SK-N-SH (cell line): ENCODE measurements at regions not wholly inside any gene's neighbourhood (a gene's known extent, or its start where the extent isn't known, plus 50 kb on each side); places are given as distances from the start of the nearest gene placed in this dataset.

Experiments used
- CTCF ChIA-PET: fragments of 300-600, 350-600 bp; formaldehyde crosslinking; extraction: SDS; loops from one replicate; lab custom pipeline; 2021; lab: Yijun Ruan, JAX
- POLR2A ChIA-PET: fragments of 350-600 bp; sonication (Branson Sonifier 250); formaldehyde crosslinking; extraction: SDS; loops from one replicate; lab custom pipeline; 2020; ENCODE audit warnings: antibody characterized with exemption, inconsistent platforms; lab: Yijun Ruan, JAX
- DNase-seq: peaks from one replicate; pipeline ENCODE4 v3.0.0; 2012
- H2AFZ ChIP-seq: fragments of 200-600 bp; sonication (generic); 2 replicates; pipeline ENCODE4 v1.8.1; 2016; ENCODE audit warnings: antibody characterized with exemption, mild to moderate bottlenecking, low read depth
- H3F3A ChIP-seq: fragments of 200-600 bp; sonication (generic); replicated peaks from 2 replicates; pipeline ENCODE3; 2016; ENCODE audit warnings: antibody characterized with exemption, mild to moderate bottlenecking; ENCODE audit not compliant: insufficient read depth
- H3K27ac ChIP-seq, 2 experiments: fragments of 200-500 bp in 1 of 2; fragments of 200-600 bp in 1 of 2; sonication (Bioruptor generic) in 1 of 2; sonication (generic), shearing (Covaris generic) in 1 of 2; 2 replicates each; pipeline versions ENCODE4 v1.5.1 to v1.6.1; 2014 to 2016; ENCODE audit warnings: low read depth in 2 of 2, inconsistent platforms in 1 of 2, low read length in 1 of 2, mild to moderate bottlenecking in 1 of 2, mixed read lengths in 1 of 2
- H3K27me3 ChIP-seq: fragments of 200-600 bp; sonication (generic), shearing (Covaris generic); 2 replicates; pipeline ENCODE4 v1.6.1; 2016; ENCODE audit warnings: mixed run types; ENCODE audit not compliant: insufficient read depth
- H3K36me3 ChIP-seq, 2 experiments: fragments of 200-500 bp in 1 of 2; fragments of 200-600 bp in 1 of 2; sonication (Bioruptor generic) in 1 of 2; sonication (generic) in 1 of 2; replicated peaks in 1 of 2; 2 replicates each; pipeline versions ENCODE3 to v1.5.1; 2014 to 2016; ENCODE audit warnings: low read length in 1 of 2, mild to moderate bottlenecking in 1 of 2; ENCODE audit not compliant: insufficient read depth in 2 of 2, control insufficient read depth in 1 of 2
- H3K4me1 ChIP-seq, 2 experiments: fragments of 200-500 bp in 1 of 2; fragments of 200-600 bp in 1 of 2; sonication (Bioruptor generic) in 1 of 2; sonication (generic), shearing (Covaris generic) in 1 of 2; 2 replicates each; pipeline versions ENCODE4 v1.5.1 to v1.6.1; 2014 to 2016; ENCODE audit warnings: low read depth in 1 of 2, low read length in 1 of 2, mixed run types in 1 of 2; ENCODE audit not compliant: insufficient read depth in 2 of 2, control insufficient read depth in 1 of 2
- H3K4me2 ChIP-seq: fragments of 200-600 bp; sonication (generic), shearing (Covaris generic); 2 replicates; pipeline ENCODE4 v1.6.1; 2017; ENCODE audit warnings: mixed run types
- H3K4me3 ChIP-seq, 2 experiments: fragments of 200-500 bp in 1 of 2; fragments of 200-600 bp in 1 of 2; sonication (Bioruptor generic) in 1 of 2; sonication (generic), shearing (Covaris generic) in 1 of 2; 2 replicates each; pipeline versions ENCODE4 v1.5.1 to v1.8.1; 2014 to 2016; ENCODE audit warnings: low read depth in 2 of 2, inconsistent platforms in 1 of 2, low read length in 1 of 2, mild to moderate bottlenecking in 1 of 2, mixed read lengths in 1 of 2, moderate library complexity in 1 of 2
- H3K79me2 ChIP-seq: fragments of 200-600 bp; sonication (generic); 2 replicates; pipeline ENCODE4 v1.8.1; 2017; ENCODE audit warnings: mild to moderate bottlenecking; ENCODE audit not compliant: insufficient read depth
- H3K9ac ChIP-seq: fragments of 200-600 bp; sonication (generic); 2 replicates; pipeline ENCODE4 v1.6.1; 2017; ENCODE audit warnings: mixed run types
- H3K9me2 ChIP-seq: fragments of 200-600 bp; sonication (generic); 2 replicates; pipeline ENCODE4 v1.6.1; 2017; ENCODE audit warnings: mixed run types
- H3K9me3 ChIP-seq: fragments of 200-600 bp; sonication (generic); 2 replicates; pipeline ENCODE4 v1.6.1; 2017; ENCODE audit warnings: mixed run types, mild to moderate bottlenecking, moderate library complexity
- H4K20me1 ChIP-seq: fragments of 200-600 bp; sonication (generic); 2 replicates; pipeline ENCODE4 v1.6.1; 2017; ENCODE audit warnings: mild to moderate bottlenecking, mixed run types; ENCODE audit not compliant: insufficient read depth
- CTCF ChIP-seq: fragments of 200-600 bp; sonication (generic); IDR thresholded peaks from 2 replicates; pipeline ENCODE4 v1.6.1; 2017; ENCODE audit warnings: antibody characterized with exemption, mild to moderate bottlenecking, moderate library complexity
- FOSL2 ChIP-seq: IDR thresholded peaks from 2 replicates; pipeline ENCODE4 v1.4.0; 2012; ENCODE audit warnings: low read depth, mild to moderate bottlenecking, moderate library complexity, borderline replicate concordance
- FOXM1 ChIP-seq: IDR thresholded peaks from 2 replicates; pipeline ENCODE4 v1.4.0; 2012; ENCODE audit warnings: low read depth, mild to moderate bottlenecking
- GABPA ChIP-seq: IDR thresholded peaks from 2 replicates; pipeline ENCODE4 v1.4.0; 2012; ENCODE audit warnings: low read depth, mild to moderate bottlenecking
- JUND ChIP-seq: IDR thresholded peaks from 2 replicates; pipeline ENCODE4 v1.4.0; 2012
- MEF2A ChIP-seq: IDR thresholded peaks from 2 replicates; pipeline ENCODE4 v1.4.0; 2012; ENCODE audit warnings: low read depth, borderline replicate concordance
- NFIC ChIP-seq: IDR thresholded peaks from 2 replicates; pipeline ENCODE4 v1.4.0; 2012; ENCODE audit warnings: borderline replicate concordance
- NRF1 ChIP-seq: IDR thresholded peaks from 2 replicates; pipeline ENCODE4 v1.6.1; 2012; ENCODE audit warnings: low read depth, mild to moderate bottlenecking, low read length
- REST ChIP-seq: IDR thresholded peaks from 2 replicates; pipeline ENCODE4 v1.6.1; 2012; ENCODE audit warnings: mild to moderate bottlenecking, low read depth, low read length, moderate library complexity
- RXRA ChIP-seq: IDR thresholded peaks from 2 replicates; pipeline ENCODE4 v1.4.0; 2012; ENCODE audit warnings: low read depth, mild to moderate bottlenecking, borderline replicate concordance
- SMC3 ChIP-seq: IDR thresholded peaks from 2 replicates; pipeline ENCODE4 v1.6.1; 2012; ENCODE audit warnings: low read depth, low read length, improper control_type of control experiment
- USF1 ChIP-seq: IDR thresholded peaks from 2 replicates; pipeline ENCODE4 v1.4.0; 2012; ENCODE audit warnings: low read depth, borderline replicate concordance
- WGBS: methylation state at CpG from one replicate; pipeline ENCODE4 v1.1.6; 2017; ENCODE audit warnings: low lambda C conversion rate; 5-methylcytosine and 5-hydroxymethylcytosine counted together

- DNase-seq, result no peak
- Histone ChIP-seq H3K36me3 (no peaks in the 10 kb centered on the region), H3K4me1 (peaks cover 0 to 10% of the 10 kb centered on the region in 2 experiments; a peak in 2 of 4 replicates), H4K20me1 (no peaks in the 10 kb centered on the region), H3K9me3 (no peaks in the 10 kb centered on the region), H3F3A (no peaks in the 10 kb centered on the region), H3K27me3 (no peaks in the 10 kb centered on the region), H2AFZ (peak overlapping the region; percentile 20; the same call in 1 of the 2 replicates), H3K9ac (no peak overlapping the region), H3K4me2 (no peak overlapping the region), H3K4me3 (no peak overlapping the region), H3K79me2 (no peaks in the 10 kb centered on the region), H3K9me2 (no peaks in the 10 kb centered on the region), H3K27ac (no peak overlapping the region)
- TF ChIP-seq JUND (no peak), RXRA (no peak)
- ChIA-PET POLR2A (no interaction called here), CTCF (interaction anchor here (1.1 to 1.7 kb wide), 4 partner anchors 9 to 25 kb away, joined by 3 to 5 read pairs (median 4); no protein-coding TSS in a partner anchor)
- WGBS, result 77% methylated on average over 4 of the region's 4 CpGs
Measured at GRCh38 chr7:18399436-18400235, 95.9 kb upstream of the HDAC9 start.

GRCh38 chr7:18400275-18400674, 95.3 kb upstream of the HDAC9 start:
- Histone ChIP-seq H3K36me3 (no peaks in the 10 kb centered on the region), H3K27me3 (no peaks in the 10 kb centered on the region), H3K27ac (no peak overlapping the region), H3K4me1 (peaks cover 0 to 10% of the 10 kb centered on the region in 2 experiments; a peak in 2 of 4 replicates), H3K4me2 (no peak overlapping the region), H3K9me3 (no peaks in the 10 kb centered on the region), H2AFZ (0 out of 2 replicates have a peak overlapping the region, but pooled peaks have one; percentile 20), H3K9me2 (no peaks in the 10 kb centered on the region), H3K9ac (no peak overlapping the region), H3F3A (no peaks in the 10 kb centered on the region), H4K20me1 (no peaks in the 10 kb centered on the region), H3K4me3 (no peak overlapping the region), H3K79me2 (no peaks in the 10 kb centered on the region)
- TF ChIP-seq CTCF, result no peak
- TF ChIP-seq RXRA, result no peak
- no peak for TF ChIP-seq MEF2A
- WGBS, result 94% methylated on average over 2 of the region's 2 CpGs
- POLR2A ChIA-PET, result no interaction called here
- no peak for DNase-seq
- CTCF ChIA-PET, result interaction anchor here (1.1 to 1.6 kb wide), 4 partner anchors 13 to 93 kb away, joined by 3 to 5 read pairs (median 3); no protein-coding TSS in a partner anchor

GRCh38 chr7:18400726-18401125, 94.8 kb upstream of the HDAC9 start:
- H3K27me3 ChIP-seq, result no peaks in the 10 kb centered on the region
- ChIA-PET CTCF (interaction anchor here (1.2 to 1.6 kb wide), 3 partner anchors 13 to 93 kb away, joined by 3 read pairs; no protein-coding TSS in a partner anchor), POLR2A (interaction anchor here (0.6 kb wide), 1 partner anchor 11 kb away, joined by 3 read pairs; no protein-coding TSS in a partner anchor)
- H3K36me3 ChIP-seq, result no peaks in the 10 kb centered on the region
- H4K20me1 ChIP-seq, result no peaks in the 10 kb centered on the region
- H3K79me2 ChIP-seq, result no peaks in the 10 kb centered on the region
- no peaks in the 10 kb centered on the region for H3K9me3 ChIP-seq
- H3K4me3 ChIP-seq, result no peak overlapping the region
- no peak overlapping the region for H3K4me2 ChIP-seq
- H2AFZ ChIP-seq, result no peak overlapping the region
- H3K27ac ChIP-seq, result no peak overlapping the region
- no peaks in the 10 kb centered on the region for H3K9me2 ChIP-seq
- no peaks in the 10 kb centered on the region for H3F3A ChIP-seq
- peaks cover 0 to 10% of the 10 kb centered on the region in 2 experiments; a peak in 2 of 4 replicates for H3K4me1 ChIP-seq
- no peak overlapping the region for H3K9ac ChIP-seq
- DNase-seq, result no peak
- 75% methylated on average over 3 of the region's 3 CpGs for WGBS
- TF ChIP-seq FOSL2, result no peak
- TF ChIP-seq SMC3, result no peak
- no peak for TF ChIP-seq RXRA
- no peak for TF ChIP-seq NRF1
- TF ChIP-seq GABPA, result no peak
- TF ChIP-seq USF1, result no peak
- TF ChIP-seq REST, result no peak
- TF ChIP-seq NFIC, result no peak
- TF ChIP-seq FOXM1, result no peak
